KG1 (cell line): ENCODE measurements at regions not wholly inside any gene's neighbourhood (a gene's known extent, or its start where the extent isn't known, plus 50 kb on each side); places are given as distances from the start of the nearest gene placed in this dataset.

Experiments used
- DNase-seq: peaks from one replicate; lab custom pipeline; 2025; lab: John Stamatoyannopoulos, UW

DNA sequence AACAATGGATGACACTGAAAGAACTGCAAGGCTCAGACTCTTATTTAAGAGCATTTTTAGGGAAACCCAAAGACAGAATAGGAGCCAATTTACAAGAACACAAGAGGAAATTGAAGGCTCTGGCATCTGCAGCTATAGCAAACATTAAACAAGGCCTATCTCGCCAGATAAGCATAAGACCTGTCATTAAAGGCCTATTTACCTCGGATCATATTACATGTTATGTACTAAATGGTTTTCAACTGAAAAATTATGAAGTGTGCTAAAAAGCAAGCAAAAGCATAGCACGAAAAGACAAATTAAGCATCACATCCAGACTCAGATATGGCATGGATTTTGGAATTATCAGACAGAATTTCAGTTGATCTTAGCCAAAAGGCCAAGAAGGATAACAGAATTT lies 617.1 kb downstream of the SQOR start:
- no peak for DNase-seq

DNA sequence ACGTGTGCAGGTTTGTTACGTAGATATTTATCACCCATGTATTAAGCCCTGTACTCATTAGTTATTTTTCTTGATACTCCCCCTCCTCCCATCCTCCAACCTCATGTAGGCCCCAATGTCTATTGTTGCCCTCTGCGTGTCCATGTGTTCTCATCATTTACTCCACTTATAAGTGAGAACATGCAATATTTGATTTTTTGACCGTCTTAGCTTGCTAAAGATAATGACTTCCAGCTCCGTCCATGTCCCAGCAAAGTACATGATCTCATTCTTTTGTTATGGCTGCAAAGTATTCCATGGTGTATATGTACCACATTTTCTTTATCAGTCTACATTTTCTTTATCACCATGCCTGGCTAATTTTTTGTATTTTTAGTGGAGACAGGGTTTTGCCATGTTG lies 623.2 kb downstream of the SQOR start:
- DNase-seq = no peak

DNA sequence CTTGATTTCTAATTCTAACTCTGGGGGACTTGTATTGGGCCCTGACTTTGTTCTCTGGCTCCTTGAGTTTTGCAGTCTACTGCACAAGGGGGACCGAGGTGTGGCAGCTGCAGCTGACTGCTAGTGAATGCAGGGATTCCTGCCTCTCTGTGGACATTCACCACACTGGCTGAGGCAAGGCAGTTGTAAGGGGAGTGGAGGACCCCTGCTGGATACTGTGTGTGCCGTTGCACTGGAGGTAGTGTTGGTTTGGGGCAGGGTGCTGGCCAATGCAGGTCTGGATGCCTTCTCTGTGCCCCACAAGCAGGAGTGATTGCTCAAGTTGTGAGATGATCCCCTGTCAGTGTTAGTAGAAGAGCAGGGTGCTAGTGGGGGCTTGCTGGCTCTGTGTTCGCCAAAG lies 626.1 kb downstream of the SQOR start:
- DNase-seq = no peak

GRCh38 chr15:46265664-46266347 lies 631.0 kb downstream of the SQOR start:
- no peak for DNase-seq

DNA sequence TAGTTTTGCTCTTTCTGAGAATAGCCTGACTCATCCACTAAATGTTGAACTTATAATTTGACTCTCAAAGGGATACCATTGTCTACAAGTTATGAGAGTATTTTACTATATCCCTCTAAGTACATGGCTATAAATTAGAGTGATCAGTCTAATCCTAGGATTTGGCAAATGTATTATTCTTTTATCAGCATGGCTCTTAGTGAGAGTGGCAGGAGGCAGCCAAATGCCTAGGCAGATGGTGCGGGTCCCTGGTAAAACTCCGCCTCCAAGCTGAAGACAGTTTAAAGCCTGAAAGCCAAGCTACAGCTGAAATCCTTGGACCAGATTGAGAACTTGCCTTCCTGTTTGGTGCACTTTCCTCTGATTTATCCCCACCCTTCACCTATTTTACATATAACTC lies 631.8 kb downstream of the SQOR start:
- no peak for DNase-seq

- no peak for DNase-seq
Measured at GRCh38 chr15:46270481-46271147, 635.8 kb downstream of the SQOR start.

DNA sequence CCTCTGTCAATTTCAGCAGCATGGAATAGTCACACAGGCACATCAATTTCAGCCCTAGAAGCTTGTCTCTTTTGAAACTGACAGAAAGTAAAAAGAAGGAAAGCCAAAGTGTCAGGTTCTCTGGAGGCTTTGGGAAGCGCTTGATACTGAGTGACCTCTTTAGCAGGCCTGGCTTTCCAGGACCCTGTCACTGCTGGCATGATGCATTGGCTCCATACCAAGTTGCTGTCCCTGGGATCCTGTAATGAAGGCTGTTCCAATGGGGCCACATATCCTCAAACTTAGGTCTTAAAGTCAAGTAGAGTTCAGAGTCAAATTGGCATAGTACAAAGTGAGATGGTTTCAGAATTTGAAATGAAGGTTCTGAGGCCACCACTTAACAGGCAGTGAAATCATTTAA lies 640.9 kb downstream of the SQOR start:
- no peak for DNase-seq

DNA sequence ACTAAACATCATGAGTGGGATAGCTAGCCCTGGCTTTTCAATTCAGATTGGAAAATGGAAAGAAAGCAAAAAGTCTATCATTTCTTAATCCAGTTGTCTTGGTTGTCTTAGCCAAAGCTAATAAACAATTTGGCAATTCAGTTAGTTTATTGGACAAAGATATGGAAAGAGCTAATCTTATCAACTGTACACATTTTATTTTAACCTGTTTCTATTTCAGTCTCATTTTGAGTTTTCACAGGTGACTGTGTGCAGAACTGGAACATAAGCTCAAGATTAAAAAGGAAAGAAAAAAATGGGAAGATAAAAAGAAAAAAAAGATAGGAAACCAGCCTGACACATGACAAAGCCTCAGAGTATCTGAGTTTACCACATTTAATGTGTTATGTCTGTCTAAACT lies 642.6 kb downstream of the SQOR start:
- no peak for DNase-seq

GRCh38 chr15:46278062-46278461 lies 643.2 kb downstream of the SQOR start:
- DNase-seq = no peak

- no peak for DNase-seq
Measured at GRCh38 chr15:46278486-46279090, 643.8 kb downstream of the SQOR start.

- no peak for DNase-seq
Measured at GRCh38 chr15:46280762-46281542, 646.1 kb downstream of the SQOR start.

- DNase-seq = no peak
Measured at GRCh38 chr15:46293550-46293949, 658.7 kb downstream of the SQOR start.

GRCh38 chr15:46296002-46296401 lies 661.2 kb downstream of the SQOR start:
- DNase-seq = no peak

- no peak for DNase-seq
Measured at GRCh38 chr15:46296797-46297196, 662.0 kb downstream of the SQOR start.

GRCh38 chr15:46297766-46298165 lies 662.9 kb downstream of the SQOR start:
- no peak for DNase-seq

DNA sequence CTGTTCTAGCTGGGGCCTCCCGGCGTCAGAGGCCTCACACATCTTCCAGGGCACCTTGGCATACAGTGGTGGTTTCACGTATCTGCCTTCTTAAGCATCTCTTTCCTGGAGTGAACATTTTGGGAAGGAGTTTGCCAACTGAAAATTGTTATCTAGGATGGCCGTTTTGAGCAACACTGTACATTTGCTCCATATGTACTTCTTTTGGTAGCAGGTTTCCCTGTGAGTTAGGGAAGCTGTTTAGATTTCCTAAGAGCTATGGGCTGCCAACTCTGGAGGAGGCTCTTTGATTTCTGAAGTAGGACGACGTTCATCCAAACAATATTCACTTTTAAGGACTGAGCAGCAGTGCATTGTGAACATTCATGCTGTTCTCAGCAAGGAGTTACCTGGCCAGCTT lies 665.9 kb downstream of the SQOR start:
- DNase-seq = no peak

GRCh38 chr15:46301291-46301690 lies 666.5 kb downstream of the SQOR start:
- DNase-seq = no peak

GRCh38 chr15:46301826-46302225 lies 667.0 kb downstream of the SQOR start:
- DNase-seq = no peak

- DNase-seq = no peak
Measured at GRCh38 chr15:46304321-46304720, 669.5 kb downstream of the SQOR start.

DNA sequence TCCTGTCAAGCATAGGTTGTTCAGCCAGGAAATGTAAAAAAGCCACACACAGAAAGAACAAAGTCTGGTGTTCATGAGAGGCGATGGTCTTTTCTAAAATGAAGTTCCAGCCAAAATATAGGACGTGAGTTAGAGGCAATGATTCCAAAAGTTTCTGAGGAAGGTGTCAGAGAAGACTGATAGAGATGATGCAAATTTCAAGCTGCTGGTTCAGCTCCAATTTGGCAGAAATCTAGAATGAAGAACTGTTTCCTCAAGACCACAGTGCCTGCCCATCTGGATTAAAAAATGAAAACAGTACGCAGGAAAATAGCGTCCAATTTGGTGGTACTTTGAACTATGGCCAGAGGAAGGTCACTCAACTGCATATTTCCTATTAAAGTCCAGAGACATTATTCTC lies 672.9 kb downstream of the SQOR start:
- DNase-seq = no peak

- no peak for DNase-seq
Measured at GRCh38 chr15:46309914-46310313, 675.1 kb downstream of the SQOR start.

- peak; percentile 24 for DNase-seq
Measured at GRCh38 chr15:46312133-46312740, 677.4 kb downstream of the SQOR start.
